ENCODE measurements at regions not wholly inside any gene's neighbourhood (a gene's known extent, or its start where the extent isn't known, plus 50 kb on each side); places are given as distances from the start of the nearest gene placed in this dataset.

GRCh38 chr20:48291896-48292295 is 506.6 kb upstream of the SULF2 start:
- TF ChIP-seq, protein P1, sequence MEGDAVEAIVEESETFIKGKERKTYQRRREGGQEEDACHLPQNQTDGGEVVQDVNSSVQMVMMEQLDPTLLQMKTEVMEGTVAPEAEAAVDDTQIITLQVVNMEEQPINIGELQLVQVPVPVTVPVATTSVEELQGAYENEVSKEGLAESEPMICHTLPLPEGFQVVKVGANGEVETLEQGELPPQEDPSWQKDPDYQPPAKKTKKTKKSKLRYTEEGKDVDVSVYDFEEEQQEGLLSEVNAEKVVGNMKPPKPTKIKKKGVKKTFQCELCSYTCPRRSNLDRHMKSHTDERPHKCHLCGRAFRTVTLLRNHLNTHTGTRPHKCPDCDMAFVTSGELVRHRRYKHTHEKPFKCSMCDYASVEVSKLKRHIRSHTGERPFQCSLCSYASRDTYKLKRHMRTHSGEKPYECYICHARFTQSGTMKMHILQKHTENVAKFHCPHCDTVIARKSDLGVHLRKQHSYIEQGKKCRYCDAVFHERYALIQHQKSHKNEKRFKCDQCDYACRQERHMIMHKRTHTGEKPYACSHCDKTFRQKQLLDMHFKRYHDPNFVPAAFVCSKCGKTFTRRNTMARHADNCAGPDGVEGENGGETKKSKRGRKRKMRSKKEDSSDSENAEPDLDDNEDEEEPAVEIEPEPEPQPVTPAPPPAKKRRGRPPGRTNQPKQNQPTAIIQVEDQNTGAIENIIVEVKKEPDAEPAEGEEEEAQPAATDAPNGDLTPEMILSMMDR (IDR thresholded peaks at IDR 0.05) = no peak
- Histone ChIP-seq H3K27me3 (peaks cover 14% of the 10 kb centered on the region), H3K27ac (no peak overlapping the region), H3K36me3 (no peaks in the 10 kb centered on the region), H3K4me3 (ENCODE audit: low read depth in 1 of 2, low read length in 1 of 2) (no peak overlapping the region), H3K9me3 (no peaks in the 10 kb centered on the region), H3K4me1 (ENCODE audit: control insufficient read depth in 1 of 2, insufficient read depth in 1 of 2, low read depth in 1 of 2, low read length in 1 of 2) (no peaks in the 10 kb centered on the region)

DNA sequence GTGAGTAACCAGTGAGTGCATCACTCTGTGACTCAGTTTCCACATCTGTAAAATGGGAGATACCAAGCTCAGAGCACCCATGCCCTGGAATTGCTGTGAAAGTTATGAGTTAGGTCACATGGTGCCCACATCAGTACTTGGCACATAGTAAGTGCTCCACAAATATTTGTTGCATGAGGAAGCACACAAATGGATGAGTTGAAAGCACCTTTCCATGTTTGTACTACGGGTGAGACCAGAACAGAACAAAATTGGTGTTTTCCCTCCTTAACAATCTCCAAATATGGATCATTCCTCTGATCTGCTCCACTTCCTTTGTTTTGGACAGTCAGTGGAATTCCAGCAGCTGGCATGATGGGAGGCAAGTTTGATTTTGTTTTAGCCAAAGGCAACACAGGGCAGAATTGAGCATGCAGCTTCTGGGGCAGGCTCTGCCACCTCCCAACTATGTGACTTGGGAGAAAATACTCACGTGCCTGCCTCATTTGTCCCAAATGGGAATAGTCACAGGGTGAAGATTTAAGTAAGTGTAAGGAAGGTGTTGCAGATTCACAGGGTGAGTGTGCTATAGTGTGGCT is 503.7 kb upstream of the SULF2 start:
- Histone ChIP-seq H3K9me3 (no peaks in the 10 kb centered on the region), H3K4me1 (ENCODE audit: control insufficient read depth in 1 of 2, insufficient read depth in 1 of 2, low read depth in 1 of 2, low read length in 1 of 2) (no peaks in the 10 kb centered on the region), H3K27ac (no peak overlapping the region), H3K27me3 (peaks cover 6% of the 10 kb centered on the region), H3K4me3 (ENCODE audit: low read depth in 1 of 2, low read length in 1 of 2) (no peak overlapping the region), H3K36me3 (no peaks in the 10 kb centered on the region)
- TF ChIP-seq, protein P1 (IDR thresholded peaks at IDR 0.05) = no peak

GRCh38 chr20:48287552-48288170 is 502.4 kb upstream of the SULF2 start:
- Histone ChIP-seq H3K4me3 (ENCODE audit: low read depth in 1 of 2, low read length in 1 of 2) (no peak overlapping the region), H3K9me3 (no peaks in the 10 kb centered on the region), H3K4me1 (ENCODE audit: control insufficient read depth in 1 of 2, insufficient read depth in 1 of 2, low read depth in 1 of 2, low read length in 1 of 2) (no peaks in the 10 kb centered on the region), H3K27me3 (peaks cover 13% of the 10 kb centered on the region), H3K36me3 (no peaks in the 10 kb centered on the region), H3K27ac (no peak overlapping the region)
- TF ChIP-seq, protein P1 (IDR thresholded peaks at IDR 0.05) = no peak

GRCh38 chr20:48287021-48287494 is 501.8 kb upstream of the SULF2 start:
- TF ChIP-seq, protein P1 (IDR thresholded peaks at IDR 0.05) = no peak
- H3K36me3 ChIP-seq = no peaks in the 10 kb centered on the region
- H3K27ac ChIP-seq = no peak overlapping the region
- H3K9me3 ChIP-seq = no peaks in the 10 kb centered on the region
- H3K4me3 ChIP-seq (ENCODE audit: low read depth in 1 of 2, low read length in 1 of 2) = no peak overlapping the region
- peaks cover 13% of the 10 kb centered on the region for H3K27me3 ChIP-seq
- no peaks in the 10 kb centered on the region for H3K4me1 ChIP-seq (ENCODE audit: control insufficient read depth in 1 of 2, insufficient read depth in 1 of 2, low read depth in 1 of 2, low read length in 1 of 2)

GRCh38 chr20:48286601-48287000 is 501.3 kb upstream of the SULF2 start:
- no peaks in the 10 kb centered on the region for H3K4me1 ChIP-seq (ENCODE audit: control insufficient read depth in 1 of 2, insufficient read depth in 1 of 2, low read depth in 1 of 2, low read length in 1 of 2)
- H3K4me3 ChIP-seq (ENCODE audit: low read depth in 1 of 2, low read length in 1 of 2) = no peak overlapping the region
- H3K27ac ChIP-seq = no peak overlapping the region
- TF ChIP-seq, protein P1 (IDR thresholded peaks at IDR 0.05) = no peak
- peaks cover 13% of the 10 kb centered on the region for H3K27me3 ChIP-seq
- H3K36me3 ChIP-seq = no peaks in the 10 kb centered on the region
- no peaks in the 10 kb centered on the region for H3K9me3 ChIP-seq
